IMR-90 (cell line): ENCODE measurements at regions not wholly inside any gene's neighbourhood (a gene's known extent, or its start where the extent isn't known, plus 50 kb on each side); places are given as distances from the start of the nearest gene placed in this dataset.

Experiments used
- ATAC-seq: fragments of 200-7000 bp; cut with Tn5 transposase; 2 replicates; pipeline ENCODE4 v1.9.1; 2020; ENCODE audit warnings: low read depth, mild to moderate bottlenecking, moderate library complexity
- BruUV-seq: library from RNA; stranded (reverse); fragments of 400-500 nt; replicated peaks from 2 replicates; lab custom pipeline; 2021; lab: Mats Ljungman, UMichigan
- CTCF ChIA-PET: fragments of 300-600 bp; formaldehyde crosslinking; extraction: SDS; loops from one replicate; lab custom pipeline; 2021; ENCODE audit warnings: antibody characterized with exemption; lab: Yijun Ruan, JAX
- POLR2A ChIA-PET: fragments of 300-600 bp; sonication (Branson Sonifier 250); formaldehyde crosslinking; loops from one replicate; lab custom pipeline; 2022; ENCODE audit warnings: antibody characterized with exemption; ENCODE audit not compliant: unreplicated experiment; lab: Charles Lee
- DNase-seq: peaks from one replicate; pipeline ENCODE4 v3.0.0; 2013
- H2AFZ ChIP-seq: replicated peaks from 2 replicates; pipeline ENCODE3; 2013; ENCODE audit warnings: low read length, mild to moderate bottlenecking; ENCODE audit not compliant: poor library complexity
- H2AK5ac ChIP-seq: 2 replicates; pipeline ENCODE4 v1.6.1; 2013; ENCODE audit warnings: low read depth, low read length, inconsistent platforms
- H2AK9ac ChIP-seq: replicated peaks from 2 replicates; pipeline ENCODE3; 2013; ENCODE audit warnings: mild to moderate bottlenecking, low read depth, low read length, moderate library complexity; ENCODE audit not compliant: poor library complexity
- H2BK120ac ChIP-seq: 2 replicates; pipeline ENCODE4 v1.6.1; 2013; ENCODE audit warnings: low read depth, low read length, inconsistent platforms
- H2BK15ac ChIP-seq: 3 replicates; pipeline ENCODE4 v1.6.1; 2013; ENCODE audit warnings: low read depth, low read length, inconsistent platforms
- H2BK20ac ChIP-seq: 2 replicates; pipeline ENCODE4 v1.6.1; 2013; ENCODE audit warnings: low read depth, mild to moderate bottlenecking, inconsistent platforms, low read length, moderate library complexity
- H2BK5ac ChIP-seq: 2 replicates; pipeline ENCODE4 v1.6.1; 2013; ENCODE audit warnings: mild to moderate bottlenecking, low read depth, low read length, inconsistent platforms; ENCODE audit not compliant: poor library complexity, severe bottlenecking
- H3K14ac ChIP-seq: replicated peaks from 2 replicates; pipeline ENCODE4 v1.6.1; 2013; ENCODE audit warnings: low read depth, low read length, inconsistent platforms
- H3K18ac ChIP-seq: 2 replicates; pipeline ENCODE4 v1.6.1; 2013; ENCODE audit warnings: low read depth, low read length, control low read depth
- H3K23ac ChIP-seq: 2 replicates; pipeline ENCODE4 v1.6.1; 2013; ENCODE audit warnings: low read depth, low read length, inconsistent platforms
- H3K27ac ChIP-seq: 2 replicates; pipeline ENCODE4 v1.5.1; 2013; ENCODE audit warnings: mild to moderate bottlenecking, control low read depth, low read length; ENCODE audit not compliant: insufficient read depth
- H3K27me3 ChIP-seq: 2 replicates; pipeline ENCODE4 v1.6.1; 2013; ENCODE audit warnings: low read length; ENCODE audit not compliant: control insufficient read depth, insufficient read depth
- H3K36me3 ChIP-seq: 2 replicates; pipeline ENCODE4 v1.6.1; 2013; ENCODE audit warnings: low read length, mixed read lengths; ENCODE audit not compliant: control insufficient read depth, insufficient read depth
- H3K4ac ChIP-seq: 2 replicates; pipeline ENCODE4 v1.6.1; 2013; ENCODE audit warnings: low read depth, low read length, inconsistent platforms
- H3K4me1 ChIP-seq: 2 replicates; pipeline ENCODE4 v1.6.1; 2013; ENCODE audit warnings: low read length, mixed read lengths; ENCODE audit not compliant: control insufficient read depth, insufficient read depth
- H3K4me2 ChIP-seq: 2 replicates; pipeline ENCODE4 v1.6.1; 2013; ENCODE audit warnings: low read depth, mild to moderate bottlenecking, control low read depth, low read length, moderate library complexity
- H3K4me3 ChIP-seq: 2 replicates; pipeline ENCODE4 v1.5.1; 2013; ENCODE audit warnings: low read depth, mild to moderate bottlenecking, control low read depth, low read length, moderate library complexity; ENCODE audit not compliant: insufficient read depth
- H3K56ac ChIP-seq: 2 replicates; pipeline ENCODE4 v1.6.1; 2013; ENCODE audit warnings: low read length, inconsistent platforms; ENCODE audit not compliant: insufficient read depth; ENCODE audit errors: extremely low read depth
- H3K79me1 ChIP-seq, 2 experiments: 2 replicates each; pipeline ENCODE4 v1.6.1; 2013; ENCODE audit warnings: low read length in 2 of 2, inconsistent platforms in 1 of 2, low read depth in 1 of 2
- H3K9ac ChIP-seq: 2 replicates; pipeline ENCODE4 v1.6.1; 2013; ENCODE audit warnings: low read depth, low read length, control low read depth
- H3K9me1 ChIP-seq: 2 replicates; pipeline ENCODE4 v1.6.1; 2013; ENCODE audit warnings: low read length, inconsistent platforms; ENCODE audit not compliant: insufficient read depth
- H3K9me3 ChIP-seq: 2 replicates; pipeline ENCODE4 v1.6.1; 2013; ENCODE audit warnings: low read length; ENCODE audit not compliant: control insufficient read depth, insufficient read depth
- H4K20me1 ChIP-seq: 2 replicates; pipeline ENCODE4 v1.6.1; 2013; ENCODE audit warnings: low read length, inconsistent platforms; ENCODE audit not compliant: insufficient read depth
- H4K5ac ChIP-seq: 2 replicates; pipeline ENCODE4 v1.6.1; 2013; ENCODE audit warnings: mild to moderate bottlenecking, low read depth, low read length, control low read depth
- H4K8ac ChIP-seq, 2 experiments: 2 replicates each; pipeline ENCODE4 v1.6.1; 2013; ENCODE audit warnings: low read depth in 2 of 2, low read length in 2 of 2, control low read depth in 1 of 2, inconsistent platforms in 1 of 2
- H4K91ac ChIP-seq: 2 replicates; pipeline ENCODE4 v1.6.1; 2013; ENCODE audit warnings: low read depth, low read length, inconsistent platforms; ENCODE audit not compliant: insufficient read depth
- CEBPB ChIP-seq: IDR thresholded peaks from 2 replicates; pipeline ENCODE4 v1.6.1; 2012; ENCODE audit warnings: low read depth, low read length, improper control_type of control experiment
- CHD1 ChIP-seq: IDR thresholded peaks from 2 replicates; pipeline ENCODE4 v1.6.1; 2012; ENCODE audit warnings: low read depth, low read length, improper control_type of control experiment
- CTCF ChIP-seq: conservative IDR thresholded peaks from 2 replicates; pipeline ENCODE4 v1.5.1; 2012; ENCODE audit warnings: mild to moderate bottlenecking, low read depth, low read length, improper control_type of control experiment
- POLR2A ChIP-seq: IDR thresholded peaks from 2 replicates; pipeline ENCODE4 v1.6.1; 2012; ENCODE audit warnings: mild to moderate bottlenecking, low read depth, low read length
- RFX5 ChIP-seq: IDR thresholded peaks from 2 replicates; pipeline ENCODE4 v1.8.0; 2012; ENCODE audit warnings: low read depth, mild to moderate bottlenecking, low read length, moderate library complexity
- WGBS, 2 experiments: methylation state at CpG; one replicate each; pipeline versions ENCODE4 v1.1.5 to v1.1.7; 2013; ENCODE audit warnings: missing lambda C conversion rate in 2 of 2; ENCODE audit not compliant: insufficient read length in 1 of 2; ENCODE audit errors: extremely low coverage in 2 of 2; 5-methylcytosine and 5-hydroxymethylcytosine counted together
- dilution Hi-C: fragments of 300-500 bp; cut with HindIII; formaldehyde crosslinking; loops from one replicate; pipeline ENCODE4 v1.14.3; 2018; ENCODE audit warnings: low sequenced_read_pairs; ENCODE audit not compliant: unreplicated experiment
- in situ Hi-C: fragments of 300-500 bp; cut with MboI; formaldehyde crosslinking; loops from 3 replicates; pipeline ENCODE4 v1.14.3; 2019; ENCODE audit warnings: low sequenced_read_pairs, inconsistent platforms, mixed read lengths
- intact Hi-C: fragments of 100-400 bp; cut with micrococcal nuclease; formaldehyde crosslinking; loops from 2 replicates; pipeline ENCODE4 v1.10.0; 2022

- Histone ChIP-seq H4K20me1 (no peaks in the 10 kb centered on the region), H2AFZ (no peak overlapping the region), H3K56ac (no peak overlapping the region), H3K9me3 (peaks cover 11% of the 10 kb centered on the region; the same call in 1 of the 2 replicates), H2AK5ac (no peak overlapping the region), H3K4me3 (no peak overlapping the region), H2BK20ac (no peak overlapping the region), H2BK120ac (no peak overlapping the region), H3K4me2 (no peak overlapping the region), H2BK5ac (no peak overlapping the region), H3K18ac (no peak overlapping the region), H3K14ac (no peak overlapping the region), H3K4me1 (no peaks in the 10 kb centered on the region), H3K27ac (no peak overlapping the region), H3K23ac (no peak overlapping the region), H3K4ac (no peak overlapping the region), H2BK15ac (no peak overlapping the region), H3K79me1 (no peaks in the 10 kb centered on the region), H3K9ac (no peak overlapping the region), H2AK9ac (no peak overlapping the region), H4K91ac (no peak overlapping the region), H4K5ac (no peak overlapping the region), H4K8ac (no peak overlapping the region), H3K27me3 (no peaks in the 10 kb centered on the region), H3K9me1 (no peaks in the 10 kb centered on the region), H3K36me3 (no peaks in the 10 kb centered on the region)
- ChIA-PET POLR2A (no interaction called here), CTCF (no interaction called here)
- DNase-seq (no peak), ATAC-seq (no peak)
- BruUV-seq = no TSS peak
- intact Hi-C loops (no loop called here), in situ Hi-C loops (no loop called here), dilution Hi-C loops (no loop called here)
- TF ChIP-seq CTCF (no peak), RFX5 (no peak), CHD1 (no peak), CEBPB (no peak), POLR2A (no peak)
- WGBS, 2 experiments = 39% methylated on average over 3 of the region's 8 CpGs; no CpG with 5 or more reads in 1 of the 2 experiments
Observed at GRCh38 chrX:3442691-3443090, 96.2 kb upstream of the MXRA5 start.
